Renal cortical epithelial cell (primary cell): ENCODE measurements at regions not wholly inside any gene's neighbourhood (a gene's known extent, or its start where the extent isn't known, plus 50 kb on each side); places are given as distances from the start of the nearest gene placed in this dataset.
A peak's percentile ranks its signal among the peaks of the same experiment; 100 is the strongest.
"Not testable (repeated sequence)": the region's sequence is repeated elsewhere in the genome, so short reads cannot be mapped to it uniquely, and the experiment has no call there.

Source experiments
- DNase-seq: peaks from one replicate; pipeline ENCODE4 v3.0.0-alpha.2; 2011; ENCODE audit warnings: low read depth

DNA sequence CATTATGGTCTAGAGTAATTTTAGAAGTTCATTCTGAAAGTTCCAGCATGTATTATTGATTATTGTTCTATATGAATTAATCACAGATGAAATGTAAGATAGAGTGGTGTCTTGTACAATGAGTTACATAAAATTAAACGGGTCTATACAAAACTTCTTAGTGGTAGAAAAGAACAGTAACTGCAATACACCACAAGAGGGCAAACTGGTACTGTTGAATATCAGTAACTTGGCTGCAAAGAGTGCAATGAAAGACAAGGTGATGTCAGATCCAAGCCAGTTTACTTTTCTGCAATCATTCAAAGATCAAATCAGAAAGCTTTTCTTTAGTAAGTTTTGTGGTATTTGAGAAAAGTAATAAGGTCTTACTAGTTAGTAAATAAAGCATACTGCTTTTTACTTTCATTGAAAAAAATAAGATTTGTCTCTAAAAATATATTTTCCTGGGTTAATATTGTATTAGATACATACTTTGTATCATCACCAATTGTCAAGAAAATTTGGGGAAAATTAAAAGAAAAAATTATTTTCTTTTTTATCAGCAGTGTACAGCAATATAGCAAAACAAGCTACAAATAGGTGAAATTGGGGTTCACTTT is 66.4 kb upstream of the BTG3 start:
- DNase-seq, result peak; percentile 78

GRCh38 chr21:17676930-17677329 is 64.2 kb upstream of the BTG3 start:
- DNase-seq, result not testable (repeated sequence)

GRCh38 chr21:17674106-17674505 is 61.4 kb upstream of the BTG3 start:
- DNase-seq, result no peak

GRCh38 chr21:17673261-17674020 is 60.7 kb upstream of the BTG3 start:
- peak; percentile 55 for DNase-seq

DNA sequence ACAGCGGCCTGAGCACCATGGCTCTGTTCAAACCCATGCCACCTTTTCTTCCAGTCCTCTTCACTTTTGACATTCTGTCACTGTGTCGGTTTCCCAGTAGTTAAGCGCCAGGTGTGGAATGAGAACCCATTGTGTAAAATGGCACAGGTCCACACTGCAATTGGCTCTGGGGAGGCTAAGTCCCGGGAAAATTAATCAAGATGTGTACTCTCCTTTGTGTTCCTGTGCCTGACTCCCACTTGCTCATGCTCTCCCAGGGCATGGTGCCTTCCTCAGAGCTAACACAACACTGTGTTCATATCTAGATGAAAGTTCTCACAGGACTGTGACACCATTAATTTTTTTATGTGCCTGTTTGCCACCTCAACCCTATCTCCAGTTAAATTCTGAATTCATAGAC is 59.0 kb upstream of the BTG3 start:
- DNase-seq, result no peak

DNA sequence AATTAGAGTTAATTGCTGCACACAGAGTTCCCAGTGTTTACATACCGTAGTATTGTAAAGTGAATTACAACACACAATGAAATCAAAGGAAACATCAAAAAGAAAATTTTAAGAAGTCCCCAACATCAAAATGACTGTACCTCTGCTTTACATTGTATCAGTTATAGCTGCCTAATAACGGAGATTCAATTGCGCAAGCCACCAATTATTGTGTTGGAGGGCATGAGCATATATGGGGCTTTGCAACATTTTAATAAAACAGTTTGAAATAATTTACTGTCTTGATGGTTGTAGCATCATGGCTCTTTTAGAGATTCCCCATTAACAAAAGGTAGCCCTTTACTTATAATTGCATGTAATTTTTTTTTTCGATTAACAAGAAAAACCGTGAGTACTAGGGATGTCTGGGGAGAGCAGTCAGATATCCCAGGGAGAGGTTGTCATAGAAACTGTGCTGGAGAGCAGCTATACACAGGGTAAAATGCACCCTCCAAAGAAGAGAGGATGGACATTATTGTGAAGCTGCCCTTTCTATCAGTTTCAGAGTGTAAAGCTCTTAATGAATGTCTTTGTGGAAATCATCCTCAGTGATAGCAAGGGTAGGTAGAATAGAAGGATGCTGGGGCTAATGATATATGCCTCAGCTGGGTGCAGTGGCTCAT is 55.9 kb upstream of the BTG3 start:
- DNase-seq, result no peak

GRCh38 chr21:17667256-17667655 is 54.6 kb upstream of the BTG3 start:
- no peak for DNase-seq
